Activated T-helper 2 cell treated with anti-CD3 and anti-CD28 coated beads, Interferon-gamma antibody, Interleukin-2, Interleukin-4, amounts not matched to agents 10 μg/mL and 5 μg/mL and 100 μg/mL, durations not matched to agents 14 hours and 24 hours and 36 hours (primary cell): ENCODE measurements at regions not wholly inside any gene's neighbourhood (a gene's known extent, or its start where the extent isn't known, plus 50 kb on each side); places are given as distances from the start of the nearest gene placed in this dataset.

Source experiments
- DNase-seq: peaks from one replicate; pipeline ENCODE4 v3.0.0; 2021; ENCODE audit warnings: low spot score
- H3K27ac Mint-ChIP-seq: one replicate; pipeline ENCODE4 v1.8.0; 2021; ENCODE audit warnings: mixed read lengths
- H3K27me3 Mint-ChIP-seq: one replicate; pipeline ENCODE4 v1.8.0; 2021; ENCODE audit warnings: low read depth, mixed read lengths
- H3K36me3 Mint-ChIP-seq: one replicate; pipeline ENCODE4 v1.8.0; 2021; ENCODE audit warnings: low read depth, mixed read lengths
- H3K4me1 Mint-ChIP-seq: one replicate; pipeline ENCODE4 v1.8.0; 2021; ENCODE audit warnings: low read depth, mixed read lengths
- H3K4me3 Mint-ChIP-seq: one replicate; pipeline ENCODE4 v1.8.0; 2021; ENCODE audit warnings: low read depth, mild to moderate bottlenecking, moderate library complexity, mixed read lengths
- H3K9me3 Mint-ChIP-seq: one replicate; pipeline ENCODE4 v1.8.0; 2021; ENCODE audit warnings: mixed read lengths
- intact Hi-C: fragments of 100-400 bp; cut with micrococcal nuclease; formaldehyde crosslinking; loops from one replicate; pipeline ENCODE4 v1.15.1; 2023

DNA sequence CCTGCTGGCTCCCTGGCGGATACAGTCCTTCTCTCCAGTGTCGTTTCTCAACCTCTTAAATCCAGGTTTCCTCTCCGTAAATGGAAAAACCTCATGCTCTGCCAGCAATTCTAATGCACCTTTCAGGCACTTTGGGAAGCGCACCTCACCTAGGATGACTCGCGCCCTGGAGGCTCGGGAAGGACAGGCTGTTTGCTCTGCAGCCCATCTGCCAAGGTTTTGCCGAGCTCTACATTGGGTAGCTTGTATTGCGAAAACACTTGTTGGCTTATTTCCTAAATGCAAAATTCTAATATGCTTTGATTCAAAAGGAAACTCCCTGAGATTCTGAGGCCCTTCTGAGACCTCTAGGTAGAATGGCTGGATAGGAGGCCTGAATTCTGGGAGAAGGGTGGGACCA is 102.6 kb upstream of the MLN start:
- intact Hi-C loops, result no loop called here
- peaks cover 42% of the 10 kb centered on the region for H3K4me1 Mint-ChIP-seq

DNA sequence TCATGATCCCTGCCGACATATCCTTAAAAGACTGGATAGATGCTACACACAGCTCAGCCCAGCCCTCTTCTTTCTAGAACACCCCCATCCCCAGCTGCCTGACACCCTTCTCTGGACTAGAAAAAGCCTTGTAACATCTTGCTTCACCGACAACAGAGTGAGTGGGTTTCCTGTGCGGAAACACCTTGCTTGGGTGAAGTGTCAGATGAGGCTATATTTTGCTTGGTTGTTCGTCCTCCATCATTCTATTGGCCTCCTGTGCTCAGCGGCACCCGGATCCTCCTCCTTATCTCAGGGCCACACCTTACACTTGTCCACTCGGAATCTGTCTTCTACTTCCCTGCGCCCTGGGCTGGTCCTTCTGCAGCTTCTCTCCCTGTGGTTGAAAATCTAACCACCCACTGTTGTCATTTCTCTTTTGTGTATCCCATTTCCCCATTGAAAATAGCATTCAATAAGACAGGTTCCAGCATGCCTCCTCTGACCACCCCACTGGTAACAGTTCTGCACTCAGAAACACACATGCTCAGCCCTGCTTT is 101.3 kb upstream of the MLN start:
- Mint-ChIP-seq H3K27ac (peak overlapping the region; percentile 83), H3K9me3 (no peaks in the 10 kb centered on the region), H3K27me3 (no peaks in the 10 kb centered on the region)

More for the DNA sequence above, 102.6 kb upstream of the MLN start:
- H3K4me3 Mint-ChIP-seq, result no peak overlapping the region
- no peak overlapping the region for H3K27ac Mint-ChIP-seq
- no peaks in the 10 kb centered on the region for H3K27me3 Mint-ChIP-seq
- no peak for DNase-seq
- H3K9me3 Mint-ChIP-seq, result no peaks in the 10 kb centered on the region
- no peaks in the 10 kb centered on the region for H3K36me3 Mint-ChIP-seq

GRCh38 chr6:33904747-33905065 is 100.9 kb upstream of the MLN start:
- Mint-ChIP-seq H3K27me3 (no peaks in the 10 kb centered on the region), H3K36me3 (no peaks in the 10 kb centered on the region), H3K4me1 (peaks cover 45% of the 10 kb centered on the region), H3K27ac (peak overlapping the region; percentile 83), H3K4me3 (peak overlapping the region; percentile 22), H3K9me3 (no peaks in the 10 kb centered on the region)
- intact Hi-C loops, result loop anchor here (1.0 to 5.0 kb wide), 3 partner anchors 10 to 117 kb away; partner anchors contain the start of gene LEMD2
- DNase-seq, result no peak

More for the DNA sequence above, 101.3 kb upstream of the MLN start:
- intact Hi-C loops, result loop anchor here (1.0 kb wide), 1 partner anchor 9 kb away; no protein-coding TSS in a partner anchor
- H3K4me1 Mint-ChIP-seq, result peaks cover 45% of the 10 kb centered on the region
- peak; percentile 48 for DNase-seq
- no peaks in the 10 kb centered on the region for H3K36me3 Mint-ChIP-seq
- peak overlapping the region; percentile 49 for H3K4me3 Mint-ChIP-seq

DNA sequence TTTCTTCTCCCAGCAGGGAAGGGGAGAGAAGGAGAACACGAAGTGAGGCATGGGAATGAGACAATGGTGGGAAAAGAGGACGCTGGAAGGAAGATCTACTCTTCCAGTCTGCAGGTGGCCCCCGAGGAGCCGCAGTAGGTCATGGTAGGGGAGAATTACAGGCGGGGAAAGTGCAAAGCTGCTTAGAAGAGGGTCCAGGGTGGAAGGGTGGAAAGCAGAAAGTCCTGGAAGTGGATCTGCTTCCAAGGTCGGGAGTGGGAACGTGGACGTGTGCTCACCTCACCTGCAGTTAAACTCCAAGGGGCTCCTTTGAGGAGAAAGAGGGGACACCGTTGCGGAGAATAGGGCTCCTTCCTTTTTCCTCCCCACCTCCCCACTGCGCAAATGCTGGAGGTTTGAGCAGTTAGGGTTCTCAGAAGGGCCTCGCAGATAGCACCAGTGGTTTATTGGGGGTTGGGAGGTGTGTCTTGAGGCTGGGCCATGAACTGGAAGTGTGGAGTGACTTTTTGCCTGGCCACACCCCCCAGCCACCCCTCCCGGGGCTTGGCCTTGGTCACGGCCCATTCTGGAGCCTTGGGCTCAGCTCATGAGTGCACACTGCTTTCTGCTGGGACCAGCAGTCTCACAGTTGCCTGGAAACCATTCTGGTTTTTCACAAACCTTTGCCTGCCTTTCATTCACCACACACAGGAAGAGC is 100.4 kb upstream of the MLN start:
- DNase-seq, result peak; percentile 86
- H3K27ac Mint-ChIP-seq, result peak overlapping the region; percentile 83
- intact Hi-C loops, result loop anchor here (1.0 to 5.0 kb wide), 2 partner anchors 48 to 117 kb away; partner anchors contain the start of gene LEMD2
- H3K9me3 Mint-ChIP-seq, result no peaks in the 10 kb centered on the region
- H3K4me3 Mint-ChIP-seq, result peak overlapping the region; percentile 22
- peaks cover 45% of the 10 kb centered on the region for H3K4me1 Mint-ChIP-seq
- H3K36me3 Mint-ChIP-seq, result no peaks in the 10 kb centered on the region
- H3K27me3 Mint-ChIP-seq, result no peaks in the 10 kb centered on the region

- peak overlapping the region; percentile 22 for H3K4me3 Mint-ChIP-seq
- intact Hi-C loops, result loop anchor here (5.0 kb wide), 1 partner anchor 116 kb away; the partner anchor contains the start of gene LEMD2
- peaks cover 45% of the 10 kb centered on the region for H3K4me1 Mint-ChIP-seq
- H3K36me3 Mint-ChIP-seq, result no peaks in the 10 kb centered on the region
- H3K9me3 Mint-ChIP-seq, result no peaks in the 10 kb centered on the region
- no peaks in the 10 kb centered on the region for H3K27me3 Mint-ChIP-seq
- peak overlapping the region; percentile 23 for H3K27ac Mint-ChIP-seq
- DNase-seq, result no peak
Measured at GRCh38 chr6:33903579-33903978, 99.8 kb upstream of the MLN start.

DNA sequence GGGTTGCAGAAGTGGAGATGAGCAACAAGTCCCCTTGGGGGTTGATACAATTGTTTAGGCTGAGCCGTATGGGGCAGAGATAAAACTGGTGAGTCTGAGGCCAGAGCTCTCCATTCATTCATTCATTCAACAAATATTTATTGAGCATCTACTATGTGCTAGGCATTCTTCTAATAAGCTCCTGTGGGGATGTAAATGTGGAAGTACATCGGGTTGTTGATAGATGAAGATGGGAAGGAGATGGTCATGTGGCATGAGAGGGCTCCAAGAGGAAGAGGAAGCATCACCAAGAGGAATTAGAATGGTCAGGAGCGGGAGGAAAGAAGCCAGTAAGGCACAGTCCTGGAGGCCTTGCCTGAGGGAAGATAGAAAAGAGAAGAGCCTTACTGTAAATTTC is 98.7 kb upstream of the MLN start:
- H3K4me1 Mint-ChIP-seq, result peaks cover 45% of the 10 kb centered on the region
- H3K36me3 Mint-ChIP-seq, result no peaks in the 10 kb centered on the region
- intact Hi-C loops, result loop anchor here (5.0 kb wide), 1 partner anchor 115 kb away; the partner anchor contains the start of gene LEMD2
- no peaks in the 10 kb centered on the region for H3K27me3 Mint-ChIP-seq
- H3K27ac Mint-ChIP-seq, result peak overlapping the region; percentile 24
- H3K4me3 Mint-ChIP-seq, result no peak overlapping the region
- no peaks in the 10 kb centered on the region for H3K9me3 Mint-ChIP-seq
- DNase-seq, result no peak

GRCh38 chr6:33901822-33902456 is 98.1 kb upstream of the MLN start:
- no peak overlapping the region for H3K4me3 Mint-ChIP-seq
- H3K27me3 Mint-ChIP-seq, result no peaks in the 10 kb centered on the region
- no peaks in the 10 kb centered on the region for H3K36me3 Mint-ChIP-seq
- peaks cover 44% of the 10 kb centered on the region for H3K4me1 Mint-ChIP-seq
- H3K27ac Mint-ChIP-seq, result no peak overlapping the region
- H3K9me3 Mint-ChIP-seq, result no peaks in the 10 kb centered on the region
- intact Hi-C loops, result loop anchor here (5.0 kb wide), 1 partner anchor 115 kb away; the partner anchor contains the start of gene LEMD2
- no peak for DNase-seq

DNA sequence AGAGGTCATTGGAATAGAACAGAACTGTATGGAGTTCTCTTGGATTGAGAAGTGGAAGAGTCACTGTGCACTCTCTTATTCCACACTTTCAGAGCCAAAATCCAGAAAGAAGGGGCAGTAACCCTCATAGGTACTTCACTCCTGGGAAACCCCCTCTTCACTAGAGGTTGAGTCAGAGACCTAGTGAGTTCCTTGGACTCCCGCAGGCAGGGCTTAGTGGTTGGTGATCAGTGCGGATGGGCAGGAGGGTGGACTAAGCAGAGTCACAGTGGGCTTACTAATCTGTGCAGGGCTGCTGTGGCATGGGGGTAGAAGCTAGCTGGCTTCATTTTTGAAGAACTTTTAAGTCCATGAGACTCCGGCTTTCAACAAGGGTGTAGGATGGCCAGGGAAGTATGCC is 95.0 kb upstream of the MLN start:
- Mint-ChIP-seq H3K9me3 (no peaks in the 10 kb centered on the region), H3K4me1 (peaks cover 38% of the 10 kb centered on the region), H3K27ac (no peak overlapping the region), H3K27me3 (no peaks in the 10 kb centered on the region), H3K36me3 (no peaks in the 10 kb centered on the region), H3K4me3 (no peak overlapping the region)
- intact Hi-C loops, result no loop called here
- DNase-seq, result no peak

DNA sequence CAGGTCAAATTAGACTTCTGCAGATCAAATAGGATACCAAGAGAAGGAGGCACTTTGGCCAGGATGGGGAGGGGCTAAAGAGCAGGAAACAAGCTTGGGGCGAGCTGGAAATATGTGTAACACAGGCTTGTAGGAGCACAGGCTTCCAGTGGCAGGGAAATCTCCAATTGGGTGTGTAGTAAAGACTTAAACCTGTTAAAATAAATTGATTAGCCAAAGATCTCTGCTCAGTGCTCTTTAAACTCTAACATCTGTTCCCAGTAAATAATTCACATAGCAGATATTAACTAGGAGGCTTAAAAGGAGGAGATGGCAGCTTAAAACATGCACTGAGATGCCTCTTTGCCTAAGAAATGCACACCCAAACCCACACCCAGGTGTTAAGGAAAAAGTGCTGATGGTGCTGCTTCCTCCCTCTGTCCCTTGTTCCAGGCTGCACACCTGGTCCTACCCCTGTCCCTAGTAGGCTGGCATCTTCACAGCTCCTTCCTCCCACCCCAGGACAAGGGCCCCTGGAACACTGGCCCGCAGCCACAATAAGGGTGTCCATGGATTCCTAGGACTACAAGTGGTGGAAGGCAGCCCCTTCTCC is 93.5 kb upstream of the MLN start:
- no peak for DNase-seq
- Mint-ChIP-seq H3K27ac (no peak overlapping the region), H3K27me3 (peaks cover 3% of the 10 kb centered on the region), H3K4me3 (no peak overlapping the region), H3K4me1 (peaks cover 33% of the 10 kb centered on the region), H3K36me3 (no peaks in the 10 kb centered on the region), H3K9me3 (no peaks in the 10 kb centered on the region)
- intact Hi-C loops, result no loop called here

DNA sequence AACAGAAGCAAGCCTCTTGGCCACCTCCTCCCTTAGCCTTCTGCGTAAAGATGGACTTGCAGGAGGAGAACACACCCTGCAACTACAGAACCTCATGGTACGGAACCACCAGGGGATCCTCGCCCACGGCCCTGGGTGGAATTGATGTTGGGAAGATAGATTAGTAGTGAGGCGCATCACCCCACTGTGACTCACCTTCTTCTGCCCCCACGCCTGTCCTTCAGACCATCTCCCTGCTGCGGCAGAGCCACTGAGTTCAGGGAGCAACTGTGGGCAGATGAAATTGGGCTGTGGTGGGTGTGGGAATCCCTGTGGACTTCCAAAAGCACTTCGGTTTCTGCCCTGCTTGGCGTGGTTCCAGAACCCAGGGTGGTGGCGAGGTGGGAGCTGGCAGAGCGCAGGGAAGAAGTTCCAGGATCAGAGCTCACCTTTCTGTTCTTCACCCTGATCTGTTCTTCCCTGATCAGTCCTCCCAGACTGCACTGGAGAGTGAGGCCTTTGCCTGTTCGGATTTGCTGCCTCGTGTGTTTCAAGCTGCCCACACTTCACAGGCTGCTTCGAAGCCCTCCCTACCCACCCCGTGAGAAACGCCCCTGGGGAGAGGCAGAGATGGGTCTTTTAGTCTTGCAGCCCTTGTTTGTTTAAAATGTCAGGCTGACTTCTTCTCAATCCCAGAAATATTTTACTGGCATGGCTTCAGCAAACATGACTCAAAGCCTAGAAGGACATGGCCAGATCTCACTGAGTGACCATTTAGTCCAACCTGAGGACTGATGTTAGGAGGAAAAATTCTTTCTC is 92.8 kb upstream of the MLN start:
- Mint-ChIP-seq H3K4me1 (peaks cover 33% of the 10 kb centered on the region), H3K4me3 (no peak overlapping the region), H3K27me3 (peaks cover 3% of the 10 kb centered on the region), H3K9me3 (no peaks in the 10 kb centered on the region), H3K27ac (no peak overlapping the region), H3K36me3 (no peaks in the 10 kb centered on the region)
- no peak for DNase-seq
- intact Hi-C loops, result no loop called here

GRCh38 chr6:33895988-33896387 is 92.2 kb upstream of the MLN start:
- no peak overlapping the region for H3K27ac Mint-ChIP-seq
- peaks cover 8% of the 10 kb centered on the region for H3K27me3 Mint-ChIP-seq
- H3K4me1 Mint-ChIP-seq, result peaks cover 31% of the 10 kb centered on the region
- no peak overlapping the region for H3K4me3 Mint-ChIP-seq
- no peak for DNase-seq
- no peaks in the 10 kb centered on the region for H3K9me3 Mint-ChIP-seq
- intact Hi-C loops, result no loop called here
- H3K36me3 Mint-ChIP-seq, result no peaks in the 10 kb centered on the region

- DNase-seq, result no peak
- H3K27ac Mint-ChIP-seq, result peak overlapping the region; percentile 47
- no peak overlapping the region for H3K4me3 Mint-ChIP-seq
- H3K9me3 Mint-ChIP-seq, result no peaks in the 10 kb centered on the region
- intact Hi-C loops, result no loop called here
- peaks cover 31% of the 10 kb centered on the region for H3K4me1 Mint-ChIP-seq
- H3K36me3 Mint-ChIP-seq, result no peaks in the 10 kb centered on the region
- peaks cover 14% of the 10 kb centered on the region for H3K27me3 Mint-ChIP-seq
Measured at GRCh38 chr6:33895296-33895695, 91.5 kb upstream of the MLN start.
